Endothelial cell of umbilical vein (primary cell): ENCODE measurements at regions not wholly inside any gene's neighbourhood (a gene's known extent, or its start where the extent isn't known, plus 50 kb on each side); places are given as distances from the start of the nearest gene placed in this dataset.

ENCODE experiments used
- CTCF ChIP-seq, 2 donors: IDR thresholded peaks; 1 replicate in 1 of 2; 2 replicates in 1 of 2; pipeline ENCODE4 v1.5.1; 2011; ENCODE audit warnings: low read length in 2 of 2, mild to moderate bottlenecking in 2 of 2, moderate library complexity in 2 of 2, control low read depth in 1 of 2, inconsistent platforms in 1 of 2, low read depth in 1 of 2; ENCODE audit not compliant: insufficient read depth in 1 of 2; ENCODE audit errors: extremely low read depth in 1 of 2
- EZH2 ChIP-seq: IDR thresholded peaks from 2 replicates; pipeline ENCODE4 v1.6.1; 2012; ENCODE audit warnings: borderline replicate concordance, low read depth, mild to moderate bottlenecking, moderate library complexity, low read length, inconsistent platforms; ENCODE audit not compliant: severe bottlenecking
- FOS ChIP-seq: IDR thresholded peaks from 2 replicates; pipeline ENCODE4 v1.6.1; 2011; ENCODE audit warnings: mild to moderate bottlenecking, low read length, moderate library complexity, borderline replicate concordance; ENCODE audit not compliant: insufficient read depth
- JUN ChIP-seq: IDR thresholded peaks from 2 replicates; pipeline ENCODE4 v1.6.1; 2011; ENCODE audit warnings: borderline replicate concordance, low read depth; ENCODE audit not compliant: insufficient read length, insufficient read depth
- MAX ChIP-seq: IDR thresholded peaks from 2 replicates; pipeline ENCODE4 v1.6.1; 2011; ENCODE audit not compliant: insufficient read depth, insufficient read length
- POLR2A ChIP-seq: IDR thresholded peaks from 2 replicates; pipeline ENCODE4 v1.6.1; 2012; ENCODE audit warnings: low read depth, mild to moderate bottlenecking, control low read depth, low read length

- no peak for TF ChIP-seq CTCF (IDR thresholded peaks at IDR 0.05; ENCODE audit: extremely low read depth in 1 of 2, insufficient read depth in 1 of 2, low read depth in 1 of 2, low read length in 2 of 2)
- TF ChIP-seq POLR2A, result no peak
- no peak for TF ChIP-seq EZH2
- TF ChIP-seq MAX, result no peak
- TF ChIP-seq FOS, result no peak
- no peak for TF ChIP-seq JUN
These were observed 502.7 kb downstream of the RNF144A start for GRCh38 chr2:7419814-7420311.
